ENCODE measurements at regions not wholly inside any gene's neighbourhood (a gene's known extent, or its start where the extent isn't known, plus 50 kb on each side); places are given as distances from the start of the nearest gene placed in this dataset.

DNA sequence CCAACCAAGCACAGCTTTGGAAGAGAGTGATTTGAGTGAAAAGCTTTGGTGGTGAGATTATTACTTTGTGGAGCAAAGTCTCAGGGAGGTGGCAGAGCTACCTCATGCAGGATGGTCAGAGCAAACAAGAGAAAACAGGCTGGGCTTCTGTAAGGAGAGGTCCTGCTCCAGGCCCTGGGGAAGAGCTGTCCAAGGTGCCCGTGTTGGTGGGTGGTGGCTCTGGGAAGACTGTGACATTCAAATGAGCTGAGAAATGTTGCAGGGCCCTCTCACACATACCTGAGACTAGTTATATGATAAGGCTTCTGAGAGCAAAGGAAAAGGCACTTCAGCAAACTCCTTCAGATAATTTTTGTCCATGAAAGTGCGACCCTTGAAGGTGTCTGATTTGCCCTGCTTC lies 205.5 kb upstream of the SOX21 start:
- no peaks in the 10 kb centered on the region for H3K36me3 ChIP-seq (ENCODE audit: control insufficient read depth, insufficient read depth, low read length)
- H3K79me2 ChIP-seq (ENCODE audit: control insufficient read depth, insufficient read depth, low read length): no peaks in the 10 kb centered on the region
- H3K27ac ChIP-seq (ENCODE audit: insufficient read depth, low read length): no peak overlapping the region
- H3K4me1 ChIP-seq (ENCODE audit: control insufficient read depth, extremely low read depth, insufficient read depth, low read length): no peaks in the 10 kb centered on the region
- TF ChIP-seq, protein P1, sequence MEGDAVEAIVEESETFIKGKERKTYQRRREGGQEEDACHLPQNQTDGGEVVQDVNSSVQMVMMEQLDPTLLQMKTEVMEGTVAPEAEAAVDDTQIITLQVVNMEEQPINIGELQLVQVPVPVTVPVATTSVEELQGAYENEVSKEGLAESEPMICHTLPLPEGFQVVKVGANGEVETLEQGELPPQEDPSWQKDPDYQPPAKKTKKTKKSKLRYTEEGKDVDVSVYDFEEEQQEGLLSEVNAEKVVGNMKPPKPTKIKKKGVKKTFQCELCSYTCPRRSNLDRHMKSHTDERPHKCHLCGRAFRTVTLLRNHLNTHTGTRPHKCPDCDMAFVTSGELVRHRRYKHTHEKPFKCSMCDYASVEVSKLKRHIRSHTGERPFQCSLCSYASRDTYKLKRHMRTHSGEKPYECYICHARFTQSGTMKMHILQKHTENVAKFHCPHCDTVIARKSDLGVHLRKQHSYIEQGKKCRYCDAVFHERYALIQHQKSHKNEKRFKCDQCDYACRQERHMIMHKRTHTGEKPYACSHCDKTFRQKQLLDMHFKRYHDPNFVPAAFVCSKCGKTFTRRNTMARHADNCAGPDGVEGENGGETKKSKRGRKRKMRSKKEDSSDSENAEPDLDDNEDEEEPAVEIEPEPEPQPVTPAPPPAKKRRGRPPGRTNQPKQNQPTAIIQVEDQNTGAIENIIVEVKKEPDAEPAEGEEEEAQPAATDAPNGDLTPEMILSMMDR (conservative IDR thresholded peaks at IDR 0.05 in 1 of 2, IDR thresholded peaks at IDR 0.05 in 1 of 2; ENCODE audit: low read depth in 1 of 2, low read length in 2 of 2): no peak
- TF ChIP-seq EZH2 (IDR thresholded peaks at IDR 0.05; ENCODE audit: low read length, missing control alignments): no peak
- no peaks in the 10 kb centered on the region for H3K27me3 ChIP-seq (ENCODE audit: control insufficient read depth, insufficient read depth, low read length)
- H3K4me2 ChIP-seq (ENCODE audit: extremely low read depth, insufficient read depth, low read length): no peak overlapping the region
- no peaks in the 10 kb centered on the region for H3K9me3 ChIP-seq (ENCODE audit: control insufficient read depth, insufficient read depth, low read depth, low read length)
- no peak overlapping the region for H3K4me3 ChIP-seq (replicated peaks in 1 of 4; ENCODE audit: control extremely low read depth in 1 of 4, insufficient read depth in 1 of 4, low read depth in 3 of 4, low read length in 4 of 4)
- no peak overlapping the region for H3K9ac ChIP-seq (ENCODE audit: insufficient read depth, low read length)
- H2AFZ ChIP-seq (ENCODE audit: low read length): no peak overlapping the region
- DNase-seq (ENCODE audit: low read depth in 2 of 2): peak in 1 of 2 donors; percentile 6
- H4K20me1 ChIP-seq (ENCODE audit: control insufficient read depth, extremely low read depth, insufficient read depth, low read length): no peaks in the 10 kb centered on the region

DNA sequence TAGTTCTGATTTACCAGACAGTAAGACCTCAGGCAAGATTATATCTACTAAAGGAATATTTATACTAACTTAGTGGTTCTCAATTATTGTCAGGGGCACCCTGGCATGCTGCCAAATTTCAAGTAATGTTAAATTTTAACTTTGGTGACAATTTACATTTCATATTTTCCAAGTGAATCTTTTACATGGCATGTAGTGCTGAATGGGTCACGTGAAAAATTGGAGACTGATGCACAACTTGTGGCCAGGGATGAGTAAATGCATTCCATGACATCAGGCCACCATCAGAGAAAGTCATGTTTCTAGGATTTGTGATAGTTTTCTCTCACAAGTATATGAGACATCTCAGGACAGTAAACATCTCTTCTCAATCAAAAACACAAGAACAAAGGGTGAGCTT lies 202.6 kb upstream of the SOX21 start:
- Histone ChIP-seq H4K20me1 (ENCODE audit: control insufficient read depth, extremely low read depth, insufficient read depth, low read length) (no peaks in the 10 kb centered on the region), H3K27ac (ENCODE audit: insufficient read depth, low read length) (no peak overlapping the region), H3K9ac (ENCODE audit: insufficient read depth, low read length) (no peak overlapping the region), H3K9me3 (ENCODE audit: control insufficient read depth, insufficient read depth, low read depth, low read length) (no peaks in the 10 kb centered on the region), H3K4me1 (ENCODE audit: control insufficient read depth, extremely low read depth, insufficient read depth, low read length) (no peaks in the 10 kb centered on the region), H3K4me2 (ENCODE audit: extremely low read depth, insufficient read depth, low read length) (no peak overlapping the region), H3K36me3 (ENCODE audit: control insufficient read depth, insufficient read depth, low read length) (no peaks in the 10 kb centered on the region), H3K4me3 (replicated peaks in 1 of 4; ENCODE audit: control extremely low read depth in 1 of 4, insufficient read depth in 1 of 4, low read depth in 3 of 4, low read length in 4 of 4) (no peak overlapping the region), H2AFZ (ENCODE audit: low read length) (no peak overlapping the region), H3K27me3 (ENCODE audit: control insufficient read depth, insufficient read depth, low read length) (no peaks in the 10 kb centered on the region), H3K79me2 (ENCODE audit: control insufficient read depth, insufficient read depth, low read length) (no peaks in the 10 kb centered on the region)
- no peak for DNase-seq (ENCODE audit: low read depth in 2 of 2)
- TF ChIP-seq EZH2 (IDR thresholded peaks at IDR 0.05; ENCODE audit: low read length, missing control alignments): no peak
- TF ChIP-seq, protein P1 (conservative IDR thresholded peaks at IDR 0.05 in 1 of 2, IDR thresholded peaks at IDR 0.05 in 1 of 2; ENCODE audit: low read depth in 1 of 2, low read length in 2 of 2): no peak

DNA sequence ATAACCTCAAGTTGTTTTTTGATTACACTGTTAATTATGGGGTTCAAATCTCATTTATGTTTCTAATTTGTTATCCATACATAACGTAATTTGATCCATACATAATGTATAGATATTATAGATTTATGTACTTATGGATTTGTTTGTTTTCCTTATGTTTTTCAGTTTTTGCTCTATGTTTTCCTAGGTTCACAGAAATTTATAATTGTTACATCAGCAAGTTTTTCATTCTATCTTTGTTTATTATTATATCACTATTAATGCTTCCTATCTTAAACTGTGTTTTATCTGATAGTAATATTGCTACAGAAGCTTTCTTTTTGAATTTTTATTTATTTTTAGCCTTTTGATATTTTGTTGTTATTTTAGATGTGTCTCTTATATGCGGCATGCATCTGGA lies 194.3 kb upstream of the SOX21 start:
- Histone ChIP-seq H3K4me3 (replicated peaks in 1 of 4; ENCODE audit: control extremely low read depth in 1 of 4, insufficient read depth in 1 of 4, low read depth in 3 of 4, low read length in 4 of 4) (no peak overlapping the region), H3K27me3 (ENCODE audit: control insufficient read depth, insufficient read depth, low read length) (no peaks in the 10 kb centered on the region), H3K79me2 (ENCODE audit: control insufficient read depth, insufficient read depth, low read length) (no peaks in the 10 kb centered on the region), H3K4me1 (ENCODE audit: control insufficient read depth, extremely low read depth, insufficient read depth, low read length) (no peaks in the 10 kb centered on the region), H3K9me3 (ENCODE audit: control insufficient read depth, insufficient read depth, low read depth, low read length) (no peaks in the 10 kb centered on the region), H3K27ac (ENCODE audit: insufficient read depth, low read length) (no peak overlapping the region), H3K9ac (ENCODE audit: insufficient read depth, low read length) (no peak overlapping the region), H2AFZ (ENCODE audit: low read length) (no peak overlapping the region), H3K36me3 (ENCODE audit: control insufficient read depth, insufficient read depth, low read length) (no peaks in the 10 kb centered on the region), H3K4me2 (ENCODE audit: extremely low read depth, insufficient read depth, low read length) (no peak overlapping the region), H4K20me1 (ENCODE audit: control insufficient read depth, extremely low read depth, insufficient read depth, low read length) (no peaks in the 10 kb centered on the region)
- DNase-seq (ENCODE audit: low read depth in 2 of 2): no peak
- no peak for TF ChIP-seq EZH2 (IDR thresholded peaks at IDR 0.05; ENCODE audit: low read length, missing control alignments)
- TF ChIP-seq, protein P1 (conservative IDR thresholded peaks at IDR 0.05 in 1 of 2, IDR thresholded peaks at IDR 0.05 in 1 of 2; ENCODE audit: low read depth in 1 of 2, low read length in 2 of 2): no peak
